Endodermal cell (in vitro differentiated cells): ENCODE measurements at regions not wholly inside any gene's neighbourhood (a gene's known extent, or its start where the extent isn't known, plus 50 kb on each side); places are given as distances from the start of the nearest gene placed in this dataset.
"Not testable (repeated sequence)": the region's sequence is repeated elsewhere in the genome, so short reads cannot be mapped to it uniquely, and the experiment has no call there.

Source experiments
- DNase-seq: peaks from one replicate; pipeline ENCODE4 v3.0.0-alpha.2; 2017
- H3K27ac ChIP-seq: 2 replicates; pipeline ENCODE4 v1.5.1; 2013; ENCODE audit warnings: mild to moderate bottlenecking, low read depth, low read length, moderate library complexity
- H3K27me3 ChIP-seq: 2 replicates; pipeline ENCODE4 v1.6.1; 2013; ENCODE audit warnings: mild to moderate bottlenecking, low read length, moderate library complexity; ENCODE audit not compliant: insufficient read depth, control insufficient read depth, poor library complexity, severe bottlenecking
- H3K36me3 ChIP-seq: 2 replicates; pipeline ENCODE4 v1.7.0; 2013; ENCODE audit warnings: mild to moderate bottlenecking, low read length, moderate library complexity; ENCODE audit not compliant: control insufficient read depth, insufficient read depth
- H3K4me1 ChIP-seq: one replicate; pipeline ENCODE4 v1.7.0; 2013; ENCODE audit warnings: low read length; ENCODE audit not compliant: control insufficient read depth, insufficient read depth
- H3K4me3 ChIP-seq: 2 replicates; pipeline ENCODE4 v1.5.1; 2013; ENCODE audit warnings: mild to moderate bottlenecking, low read length, moderate library complexity
- H3K9ac ChIP-seq: 2 replicates; pipeline ENCODE4 v1.6.1; 2013; ENCODE audit warnings: mild to moderate bottlenecking, low read length, moderate library complexity; ENCODE audit not compliant: poor library complexity, severe bottlenecking; ENCODE audit errors: extremely low read depth
- H3K9me3 ChIP-seq: 2 replicates; pipeline ENCODE4 v1.6.1; 2013; ENCODE audit warnings: mild to moderate bottlenecking, low read length, moderate library complexity; ENCODE audit not compliant: control insufficient read depth
- H3K27ac Mint-ChIP-seq: 2 replicates; pipeline ENCODE4 v1.8.0; 2020; ENCODE audit warnings: mixed read lengths
- H3K27me3 Mint-ChIP-seq: 2 replicates; pipeline ENCODE4 v1.8.0; 2021; ENCODE audit warnings: mild to moderate bottlenecking, mixed read lengths; ENCODE audit not compliant: insufficient read depth
- H3K36me3 Mint-ChIP-seq: 2 replicates; pipeline ENCODE4 v1.8.0; 2020; ENCODE audit warnings: low read depth, mixed read lengths
- H3K4me1 Mint-ChIP-seq: 2 replicates; pipeline ENCODE4 v1.8.0; 2020; ENCODE audit warnings: mixed read lengths
- H3K4me3 Mint-ChIP-seq: 2 replicates; pipeline ENCODE4 v1.8.0; 2020; ENCODE audit warnings: mild to moderate bottlenecking, moderate library complexity, mixed read lengths
- H3K9me3 Mint-ChIP-seq: 2 replicates; pipeline ENCODE4 v1.8.0; 2020; ENCODE audit warnings: mild to moderate bottlenecking, mixed read lengths
- CTCF ChIP-seq: fragments of 200-600 bp; sonication (generic); conservative IDR thresholded peaks from 2 replicates; pipeline ENCODE4 v1.5.0; 2021; ENCODE audit warnings: antibody characterized with exemption, mild to moderate bottlenecking
- WGBS, 2 experiments: methylation state at CpG; one replicate each; pipeline versions ENCODE4 v1.1.5 to v1.1.7; 2013; ENCODE audit warnings: missing lambda C conversion rate in 2 of 2, mixed read lengths in 1 of 2; ENCODE audit not compliant: insufficient coverage in 1 of 2, insufficient read length in 1 of 2; 5-methylcytosine and 5-hydroxymethylcytosine counted together

GRCh38 chr12:25705261-25705660 is 152.2 kb upstream of the LMNTD1 start:
- H3K4me1 ChIP-seq, result no peaks in the 10 kb centered on the region
- no peaks in the 10 kb centered on the region for H3K27me3 ChIP-seq
- no peak overlapping the region for H3K9ac ChIP-seq
- peaks cover 64% of the 10 kb centered on the region for H3K9me3 ChIP-seq
- peaks cover 7% of the 10 kb centered on the region for H3K36me3 Mint-ChIP-seq
- H3K4me3 Mint-ChIP-seq, result no peak overlapping the region
- DNase-seq, result no peak
- peaks cover 3% of the 10 kb centered on the region for H3K4me1 Mint-ChIP-seq
- no peak overlapping the region for H3K27ac ChIP-seq
- no peak for TF ChIP-seq CTCF
- peaks cover 66% of the 10 kb centered on the region for H3K9me3 Mint-ChIP-seq
- H3K27me3 Mint-ChIP-seq, result peaks cover 2% of the 10 kb centered on the region
- no CpG with 5 or more reads among the region's 1 CpG for WGBS, 2 experiments
- H3K27ac Mint-ChIP-seq, result no peak overlapping the region
- H3K4me3 ChIP-seq, result peak overlapping the region; percentile 7
- H3K36me3 ChIP-seq, result no peaks in the 10 kb centered on the region

GRCh38 chr12:25706646-25707045 is 153.6 kb upstream of the LMNTD1 start:
- H3K36me3 ChIP-seq, H3K27me3 ChIP-seq, H3K4me3 ChIP-seq, H3K4me3 Mint-ChIP-seq, DNase-seq, H3K27ac ChIP-seq, H3K4me1 ChIP-seq, H3K27me3 Mint-ChIP-seq, H3K36me3 Mint-ChIP-seq, H3K27ac Mint-ChIP-seq, H3K4me1 Mint-ChIP-seq, H3K9ac ChIP-seq: not testable (repeated sequence)
- H3K9me3 ChIP-seq, result peaks cover 75% of the 10 kb centered on the region
- peaks cover 75% of the 10 kb centered on the region for H3K9me3 Mint-ChIP-seq

DNA sequence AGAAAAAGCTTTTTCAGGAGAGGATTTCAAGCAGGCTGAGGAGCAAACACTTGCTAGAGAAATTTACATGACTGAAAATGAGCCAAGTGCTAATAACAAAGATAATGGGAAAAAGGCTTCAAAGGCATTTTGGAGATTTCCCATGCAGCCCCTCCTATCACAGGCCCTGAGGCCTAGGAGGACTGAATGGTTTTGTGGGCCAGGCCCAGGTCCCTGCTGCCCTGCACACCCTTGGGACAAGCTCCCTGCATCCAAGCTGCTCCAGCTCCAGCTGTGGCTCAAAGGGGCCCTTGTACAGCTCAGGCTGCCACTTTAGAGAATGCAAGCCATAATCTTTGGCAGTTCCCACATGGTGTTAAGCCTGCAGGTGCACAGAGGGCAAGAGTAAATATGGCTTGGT is 154.0 kb upstream of the LMNTD1 start:
- H3K4me3 Mint-ChIP-seq, result no peak overlapping the region
- H3K27ac Mint-ChIP-seq, result no peak overlapping the region
- H3K36me3 ChIP-seq, result no peaks in the 10 kb centered on the region
- H3K9me3 Mint-ChIP-seq, result peaks cover 76% of the 10 kb centered on the region
- H3K4me1 ChIP-seq, result no peaks in the 10 kb centered on the region
- H3K4me1 Mint-ChIP-seq, result peaks cover 3% of the 10 kb centered on the region
- TF ChIP-seq CTCF, result no peak
- H3K36me3 Mint-ChIP-seq, result peaks cover 7% of the 10 kb centered on the region
- H3K4me3 ChIP-seq, result peak overlapping the region; percentile 18
- DNase-seq, result no peak
- no peak overlapping the region for H3K27ac ChIP-seq
- no peak overlapping the region for H3K9ac ChIP-seq
- H3K27me3 ChIP-seq, result no peaks in the 10 kb centered on the region
- H3K9me3 ChIP-seq, result peaks cover 77% of the 10 kb centered on the region
- H3K27me3 Mint-ChIP-seq, result no peaks in the 10 kb centered on the region

DNA sequence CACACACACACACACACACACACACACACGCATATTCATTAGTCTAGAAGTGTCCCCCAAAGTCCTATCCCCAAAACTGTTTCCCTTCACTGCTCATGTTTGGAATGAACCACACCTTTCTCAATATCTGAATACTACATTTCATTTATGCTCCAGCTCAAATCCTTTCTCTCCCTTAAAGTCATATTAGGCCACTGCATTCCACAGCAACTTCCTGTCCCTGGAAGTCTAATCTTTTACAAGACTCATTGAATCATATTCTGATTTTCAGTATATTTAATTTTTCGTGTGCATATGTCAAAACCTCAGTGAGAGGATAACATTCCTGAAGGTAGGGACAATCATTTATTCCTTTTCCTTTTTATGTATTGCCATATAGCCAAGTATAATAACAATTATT is 155.6 kb upstream of the LMNTD1 start:
- no peak overlapping the region for H3K4me3 Mint-ChIP-seq
- no peaks in the 10 kb centered on the region for H3K36me3 ChIP-seq
- no peak overlapping the region for H3K9ac ChIP-seq
- H3K9me3 ChIP-seq, result peaks cover 74% of the 10 kb centered on the region
- no peak overlapping the region for H3K27ac Mint-ChIP-seq
- H3K27me3 Mint-ChIP-seq, result no peaks in the 10 kb centered on the region
- no peak for TF ChIP-seq CTCF
- no peak overlapping the region for H3K27ac ChIP-seq
- H3K4me1 ChIP-seq, result no peaks in the 10 kb centered on the region
- H3K9me3 Mint-ChIP-seq, result peaks cover 67% of the 10 kb centered on the region
- no peak for DNase-seq
- peaks cover 3% of the 10 kb centered on the region for H3K4me1 Mint-ChIP-seq
- peak overlapping the region; percentile 18 for H3K4me3 ChIP-seq
- WGBS, 2 experiments, result 92% methylated on average over 2 of the region's 2 CpGs; no CpG with 5 or more reads in 1 of the 2 experiments
- H3K36me3 Mint-ChIP-seq, result no peaks in the 10 kb centered on the region
- H3K27me3 ChIP-seq, result no peaks in the 10 kb centered on the region
